GM18505 (cell line): ENCODE measurements at regions not wholly inside any gene's neighbourhood (a gene's known extent, or its start where the extent isn't known, plus 50 kb on each side); places are given as distances from the start of the nearest gene placed in this dataset.

Experiments used
- ATAC-seq: cut with Tn5 transposase; IDR thresholded peaks from one replicate; pipeline ENCODE4 v1.9.1; 2021; ENCODE audit not compliant: unreplicated experiment
- POLR2A ChIP-seq: IDR thresholded peaks from 4 replicates; pipeline ENCODE4 v1.6.1; 2011; ENCODE audit warnings: borderline replicate concordance; ENCODE audit not compliant: insufficient read depth, insufficient read length; ENCODE audit errors: extremely low read depth

DNA sequence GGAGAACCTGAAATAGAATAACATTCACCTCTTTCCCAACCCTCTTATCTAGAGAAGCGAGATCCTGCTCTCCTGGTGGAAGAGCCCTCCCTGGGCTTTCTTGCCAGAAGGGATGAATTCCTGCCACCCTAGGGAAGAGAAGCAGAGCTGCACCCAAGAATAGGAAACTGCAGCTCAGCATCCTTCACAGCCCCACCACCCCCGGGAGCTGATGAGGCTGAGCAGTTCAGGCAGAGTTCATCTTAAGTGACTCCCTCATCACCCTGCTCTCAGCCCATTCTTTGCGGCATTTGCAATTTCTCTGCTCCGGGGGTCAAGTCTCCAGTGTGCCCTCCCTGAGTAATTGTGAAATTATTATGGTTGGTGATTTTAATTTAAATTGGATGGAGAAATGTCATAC is 514.9 kb downstream of the BUD13 start:
- no peak for ATAC-seq
- no peak for TF ChIP-seq POLR2A

GRCh38 chr11:116257092-116257491 is 515.7 kb downstream of the BUD13 start:
- no peak for ATAC-seq
- no peak for TF ChIP-seq POLR2A

DNA sequence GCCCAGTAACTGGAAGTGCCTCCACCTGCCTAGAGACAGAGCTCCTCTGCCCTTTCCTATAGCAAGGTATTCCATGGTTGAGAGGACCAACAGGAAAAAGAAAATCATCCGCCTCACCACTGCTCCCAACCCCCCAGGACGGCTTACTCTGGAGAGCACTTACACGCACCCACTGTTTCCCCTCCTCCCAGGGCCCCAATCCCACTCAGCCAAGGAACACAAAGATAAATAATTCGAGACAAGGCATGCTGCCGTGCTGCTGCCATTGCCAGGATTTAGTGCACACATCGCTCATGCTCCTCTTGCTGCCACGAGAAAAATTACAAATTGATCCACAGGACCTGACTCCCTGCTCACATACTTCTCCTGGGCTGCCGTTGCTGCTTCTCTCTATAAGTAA is 516.6 kb downstream of the BUD13 start:
- no peak for ATAC-seq
- no peak for TF ChIP-seq POLR2A

DNA sequence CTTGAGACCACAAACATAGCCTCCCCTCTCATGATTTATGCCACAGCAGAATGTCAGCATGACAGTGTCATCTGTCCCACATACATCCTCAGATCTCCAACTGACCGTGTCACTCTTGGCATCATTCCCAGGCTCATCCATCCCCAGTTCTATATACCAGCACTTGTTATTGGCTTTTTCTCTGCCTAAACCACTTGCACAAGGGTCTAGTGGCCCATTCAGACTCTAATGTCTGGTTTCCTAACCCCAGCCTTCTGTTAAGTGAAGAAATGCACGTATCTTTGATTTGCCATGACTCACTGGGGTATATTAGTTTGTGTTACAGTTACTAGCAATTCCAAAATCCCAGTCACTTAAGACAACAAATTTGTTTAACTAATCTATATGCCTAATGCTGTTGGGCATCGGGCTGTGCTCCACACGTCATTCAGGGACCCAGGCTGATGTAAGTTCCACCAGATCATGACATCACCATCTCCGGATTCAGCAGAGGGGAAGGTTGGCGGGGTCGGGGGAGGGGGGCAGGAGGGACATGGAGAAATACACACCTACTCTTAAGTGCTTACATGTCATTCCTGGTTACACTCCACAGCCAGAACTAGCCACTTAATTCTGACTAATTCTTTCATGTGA is 517.4 kb downstream of the BUD13 start:
- ATAC-seq, result no peak
- TF ChIP-seq POLR2A, result no peak

GRCh38 chr11:116250155-116250554 is 522.6 kb downstream of the BUD13 start:
- TF ChIP-seq POLR2A, result no peak
- no peak for ATAC-seq

DNA sequence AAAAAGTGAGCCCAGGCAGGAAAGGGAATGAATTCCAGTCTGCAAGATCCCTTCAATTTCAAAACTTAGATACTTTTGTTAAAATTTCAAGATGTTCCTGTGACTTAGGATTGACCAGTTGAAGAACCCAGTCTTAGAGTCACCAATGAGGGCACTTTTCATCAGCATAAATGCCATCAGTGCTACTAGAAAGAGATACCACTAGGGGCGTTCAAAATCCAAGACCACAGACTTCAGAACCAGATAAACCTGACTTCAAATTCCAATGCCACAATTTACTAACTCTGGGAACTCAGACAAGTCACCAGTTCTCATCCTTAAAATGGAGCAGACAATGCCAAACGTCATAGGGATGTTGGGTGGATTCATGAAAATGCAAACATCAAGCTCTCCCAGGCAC is 523.2 kb downstream of the BUD13 start:
- no peak for TF ChIP-seq POLR2A
- no peak for ATAC-seq

GRCh38 chr11:116244889-116245288 is 527.9 kb downstream of the BUD13 start:
- no peak for TF ChIP-seq POLR2A
- ATAC-seq, result no peak

- no peak for ATAC-seq
- TF ChIP-seq POLR2A, result no peak
These were observed 528.3 kb downstream of the BUD13 start for GRCh38 chr11:116244439-116244838.

GRCh38 chr11:116243991-116244390 is 528.8 kb downstream of the BUD13 start:
- TF ChIP-seq POLR2A, result no peak
- no peak for ATAC-seq

DNA sequence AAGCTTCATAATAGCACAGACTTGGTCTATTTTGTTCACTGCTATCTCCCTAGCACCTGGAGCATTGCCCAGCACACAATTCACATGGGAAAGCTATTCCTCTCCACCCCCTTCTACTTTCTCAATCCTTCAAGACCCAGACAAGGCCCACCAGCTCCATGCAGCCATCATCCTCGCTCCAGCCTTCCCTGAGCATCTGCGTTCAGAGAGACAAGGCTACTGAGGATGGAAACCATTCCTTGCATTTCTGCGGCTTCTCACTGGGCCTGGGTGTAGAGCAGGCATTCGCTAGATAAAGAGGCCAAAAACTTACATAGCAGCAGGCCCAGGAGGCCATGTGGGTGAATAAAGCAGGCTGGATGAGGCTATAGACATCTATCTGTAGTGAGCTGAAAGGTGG is 530.8 kb downstream of the BUD13 start:
- ATAC-seq, result no peak
- TF ChIP-seq POLR2A, result no peak

DNA sequence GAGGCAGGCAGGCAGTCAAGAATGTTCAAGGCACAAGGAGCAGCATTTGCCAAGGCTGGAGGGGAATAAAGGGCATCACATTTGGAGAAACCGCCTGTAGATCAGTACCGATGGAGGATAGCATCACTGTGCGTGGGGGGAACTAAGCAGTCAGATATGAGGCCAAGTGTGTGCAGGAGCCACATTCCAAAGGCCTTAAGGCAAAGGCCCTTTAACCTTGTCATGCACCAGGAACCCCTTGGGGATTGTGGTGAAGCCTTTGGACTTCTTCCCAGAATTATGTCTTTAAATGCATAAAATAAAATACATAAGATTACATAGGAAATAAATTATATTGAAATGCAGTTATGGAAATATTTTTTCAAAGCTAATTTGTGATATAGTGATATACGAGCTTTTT is 532.1 kb downstream of the BUD13 start:
- no peak for ATAC-seq
- no peak for TF ChIP-seq POLR2A

GRCh38 chr11:116239247-116239646 is 533.5 kb downstream of the BUD13 start:
- ATAC-seq, result no peak
- no peak for TF ChIP-seq POLR2A

DNA sequence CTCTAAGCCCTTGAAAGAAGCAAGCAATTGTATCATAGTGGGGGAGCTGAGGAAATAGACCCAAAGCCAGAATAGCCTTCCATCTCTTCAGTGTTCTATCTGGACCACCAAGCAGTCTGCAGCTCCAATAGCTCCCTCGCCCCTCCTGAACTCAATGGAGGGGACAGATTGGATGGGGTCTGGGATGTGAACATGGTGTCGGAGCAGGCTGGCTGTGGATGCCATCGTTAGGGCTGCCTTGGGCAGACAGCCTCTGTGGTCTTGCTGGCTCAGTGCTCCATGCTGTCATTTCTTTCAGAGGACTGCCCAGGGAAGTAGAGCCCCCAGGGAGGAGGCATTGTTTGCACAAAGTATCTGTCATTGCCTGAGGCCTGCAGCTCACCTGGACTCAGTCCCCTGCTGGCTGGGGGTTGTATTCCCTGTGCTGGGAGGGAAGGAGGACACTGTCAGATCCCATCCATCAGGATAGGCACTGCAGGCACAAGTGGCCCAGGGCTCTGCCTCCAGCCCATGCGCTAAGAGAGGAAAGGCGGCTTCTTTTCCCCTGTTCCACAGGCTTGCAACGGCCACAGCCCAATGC is 537.7 kb downstream of the BUD13 start:
- TF ChIP-seq POLR2A, result no peak
- ATAC-seq, result no peak

DNA sequence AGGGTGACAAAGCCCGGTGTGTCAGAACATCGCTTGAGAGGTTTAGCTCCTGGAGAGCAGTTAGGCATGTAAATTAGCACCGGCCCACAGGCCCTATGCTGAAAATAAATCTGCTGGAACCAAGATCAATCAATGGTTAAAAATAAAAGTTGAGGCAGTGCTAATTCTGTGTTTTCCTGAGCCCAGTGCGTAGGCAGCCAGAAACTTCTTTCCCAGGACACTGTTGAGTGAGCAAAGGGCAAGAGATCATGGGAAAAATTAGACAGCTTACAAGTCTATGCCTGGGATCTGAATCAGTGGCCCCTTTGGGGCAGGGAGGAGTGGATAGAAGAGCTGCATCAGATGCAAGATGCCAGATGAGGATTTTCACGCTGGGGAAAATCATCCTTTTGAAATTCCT is 539.2 kb downstream of the BUD13 start:
- no peak for TF ChIP-seq POLR2A
- no peak for ATAC-seq
